ENCODE measurements at regions not wholly inside any gene's neighbourhood (a gene's known extent, or its start where the extent isn't known, plus 50 kb on each side); places are given as distances from the start of the nearest gene placed in this dataset.

DNA sequence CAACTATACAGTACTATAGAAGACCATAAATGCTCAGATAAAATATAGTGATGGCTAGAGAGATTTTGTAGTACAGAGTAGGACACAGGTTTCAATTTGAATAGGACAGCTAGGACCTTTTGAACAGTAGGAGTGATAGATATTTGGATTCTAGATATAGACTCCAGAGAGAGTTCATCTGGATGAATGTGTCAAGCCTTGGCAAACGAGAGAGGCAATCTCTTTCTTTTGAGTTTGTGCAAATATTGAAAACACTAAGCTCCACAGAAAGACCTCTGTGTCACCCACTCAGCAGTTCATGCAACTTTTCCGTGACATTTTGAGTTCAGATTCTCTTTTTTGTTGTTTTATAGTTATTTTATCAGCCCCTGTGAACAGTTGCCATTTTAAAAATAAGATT is 834.3 kb upstream of the COBL start:
- H3K27ac ChIP-seq = no peak overlapping the region
- H3K9me3 ChIP-seq = no peaks in the 10 kb centered on the region
- no peaks in the 10 kb centered on the region for H3K27me3 ChIP-seq (replicated peaks; ENCODE audit: insufficient read depth)
- no peak for DNase-seq (ENCODE audit: low spot score)
- no peak for TF ChIP-seq POLR2A (IDR thresholded peaks at IDR 0.05)
- TF ChIP-seq, protein P1, sequence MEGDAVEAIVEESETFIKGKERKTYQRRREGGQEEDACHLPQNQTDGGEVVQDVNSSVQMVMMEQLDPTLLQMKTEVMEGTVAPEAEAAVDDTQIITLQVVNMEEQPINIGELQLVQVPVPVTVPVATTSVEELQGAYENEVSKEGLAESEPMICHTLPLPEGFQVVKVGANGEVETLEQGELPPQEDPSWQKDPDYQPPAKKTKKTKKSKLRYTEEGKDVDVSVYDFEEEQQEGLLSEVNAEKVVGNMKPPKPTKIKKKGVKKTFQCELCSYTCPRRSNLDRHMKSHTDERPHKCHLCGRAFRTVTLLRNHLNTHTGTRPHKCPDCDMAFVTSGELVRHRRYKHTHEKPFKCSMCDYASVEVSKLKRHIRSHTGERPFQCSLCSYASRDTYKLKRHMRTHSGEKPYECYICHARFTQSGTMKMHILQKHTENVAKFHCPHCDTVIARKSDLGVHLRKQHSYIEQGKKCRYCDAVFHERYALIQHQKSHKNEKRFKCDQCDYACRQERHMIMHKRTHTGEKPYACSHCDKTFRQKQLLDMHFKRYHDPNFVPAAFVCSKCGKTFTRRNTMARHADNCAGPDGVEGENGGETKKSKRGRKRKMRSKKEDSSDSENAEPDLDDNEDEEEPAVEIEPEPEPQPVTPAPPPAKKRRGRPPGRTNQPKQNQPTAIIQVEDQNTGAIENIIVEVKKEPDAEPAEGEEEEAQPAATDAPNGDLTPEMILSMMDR (IDR thresholded peaks at IDR 0.05) = no peak
- TF ChIP-seq POLR2AphosphoS5 (IDR thresholded peaks at IDR 0.05) = no peak
- no peak overlapping the region for H3K4me3 ChIP-seq
- H3K4me1 ChIP-seq (replicated peaks) = no peaks in the 10 kb centered on the region
- H3K36me3 ChIP-seq = no peaks in the 10 kb centered on the region
- intact Hi-C loops (cut with DNase I) = no loop called here
- WGBS = 52% methylated on average over 2 of the region's 2 CpGs

DNA sequence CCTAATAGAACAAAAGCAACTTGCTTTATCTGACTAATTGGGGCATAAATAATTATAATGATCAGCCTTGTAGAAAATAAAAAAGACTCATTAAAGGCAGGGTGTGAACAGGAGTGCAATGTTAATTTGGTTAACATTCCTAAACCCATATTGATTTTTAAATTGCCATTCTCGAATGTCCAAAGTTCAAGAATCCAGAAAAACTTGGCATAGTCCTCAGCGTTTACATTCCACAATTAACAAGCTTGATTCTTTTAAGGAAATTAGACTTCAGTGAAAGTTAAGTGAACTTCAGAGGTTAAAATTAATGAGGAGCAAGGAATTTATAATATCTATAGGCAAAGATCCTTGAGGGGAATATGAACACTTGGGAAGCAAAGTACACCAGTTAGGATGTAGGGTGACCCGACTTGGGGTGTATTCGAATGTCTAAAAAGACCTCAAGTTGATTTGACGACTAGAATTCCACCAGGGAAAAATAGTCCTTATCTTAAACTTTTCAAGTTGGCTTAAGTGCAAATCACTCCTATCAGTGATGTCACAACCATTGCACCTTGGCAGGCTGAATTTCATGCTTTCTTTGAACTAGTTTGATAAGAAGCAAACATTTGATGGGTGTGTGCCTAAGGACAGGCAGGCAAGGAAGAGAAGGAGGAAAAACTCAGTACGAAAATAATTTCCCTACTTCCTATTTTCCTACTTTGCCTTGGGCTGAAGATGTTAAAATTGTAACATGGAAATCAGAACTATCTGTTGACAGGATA is 830.4 kb upstream of the COBL start:
- TF ChIP-seq POLR2AphosphoS5 (IDR thresholded peaks at IDR 0.05) (no peak), POLR2A (IDR thresholded peaks at IDR 0.05) (no peak)
- TF ChIP-seq, protein P1 (IDR thresholded peaks at IDR 0.05) = no peak
- WGBS = 65% methylated on average over 6 of the region's 6 CpGs
- no peaks in the 10 kb centered on the region for H3K9me3 ChIP-seq
- no peaks in the 10 kb centered on the region for H3K4me1 ChIP-seq (replicated peaks)
- no peak overlapping the region for H3K27ac ChIP-seq
- H3K36me3 ChIP-seq = no peaks in the 10 kb centered on the region
- intact Hi-C loops (cut with DNase I) = no loop called here
- H3K27me3 ChIP-seq (replicated peaks; ENCODE audit: insufficient read depth) = no peaks in the 10 kb centered on the region
- DNase-seq (ENCODE audit: low spot score) = no peak
- H3K4me3 ChIP-seq = no peak overlapping the region

DNA sequence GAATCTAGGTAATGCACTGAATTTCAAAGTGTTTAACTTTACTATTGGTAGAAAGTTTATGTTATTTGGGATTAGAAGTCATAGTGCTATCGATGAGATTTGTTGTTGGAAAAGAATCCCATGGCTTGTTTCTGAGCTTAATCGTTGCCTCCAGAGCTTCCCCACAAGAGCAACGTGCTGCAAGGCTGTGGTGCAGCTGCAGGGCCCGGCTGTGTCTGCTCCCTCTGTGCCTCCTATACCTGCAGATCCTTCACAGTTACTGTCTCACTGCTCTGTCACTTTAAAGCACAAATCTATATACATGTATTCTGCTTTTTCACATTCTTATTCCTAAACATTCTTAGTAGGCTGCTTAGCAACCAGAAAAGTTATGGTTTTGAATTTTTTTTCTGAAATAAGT is 826.6 kb upstream of the COBL start:
- intact Hi-C loops (cut with DNase I) = no loop called here
- no peaks in the 10 kb centered on the region for H3K36me3 ChIP-seq
- H3K4me3 ChIP-seq = no peak overlapping the region
- TF ChIP-seq POLR2AphosphoS5 (IDR thresholded peaks at IDR 0.05) (no peak), POLR2A (IDR thresholded peaks at IDR 0.05) (no peak)
- TF ChIP-seq, protein P1 (IDR thresholded peaks at IDR 0.05) = no peak
- WGBS = 72% methylated on average over 4 of the region's 4 CpGs
- no peak overlapping the region for H3K27ac ChIP-seq
- H3K9me3 ChIP-seq = no peaks in the 10 kb centered on the region
- no peaks in the 10 kb centered on the region for H3K27me3 ChIP-seq (replicated peaks; ENCODE audit: insufficient read depth)
- no peaks in the 10 kb centered on the region for H3K4me1 ChIP-seq (replicated peaks)
- no peak for DNase-seq (ENCODE audit: low spot score)

DNA sequence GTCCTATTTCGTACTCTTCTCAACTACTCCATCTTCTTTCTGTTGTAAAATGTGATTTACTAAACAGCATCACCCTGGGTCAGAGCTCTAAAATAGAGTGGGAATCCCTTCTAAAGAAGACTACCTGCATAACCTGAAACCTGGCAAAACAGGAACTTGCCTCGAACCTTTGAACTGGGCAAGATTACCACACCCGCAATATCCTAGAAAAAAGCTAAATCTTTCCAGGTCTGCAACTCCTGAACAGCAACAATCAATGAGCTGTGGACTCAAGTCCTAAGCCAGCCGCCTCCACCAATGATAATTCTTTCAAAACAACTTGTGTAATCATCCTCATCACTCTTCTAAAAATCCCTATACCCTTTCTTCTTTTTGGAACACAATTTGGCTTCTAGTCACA is 824.2 kb upstream of the COBL start:
- H3K4me3 ChIP-seq = no peak overlapping the region
- TF ChIP-seq, protein P1 (IDR thresholded peaks at IDR 0.05) = no peak
- no peak for TF ChIP-seq POLR2AphosphoS5 (IDR thresholded peaks at IDR 0.05)
- TF ChIP-seq POLR2A (IDR thresholded peaks at IDR 0.05) = no peak
- intact Hi-C loops (cut with DNase I) = no loop called here
- H3K27me3 ChIP-seq (replicated peaks; ENCODE audit: insufficient read depth) = no peaks in the 10 kb centered on the region
- H3K4me1 ChIP-seq (replicated peaks) = no peaks in the 10 kb centered on the region
- no peaks in the 10 kb centered on the region for H3K36me3 ChIP-seq
- no peak overlapping the region for H3K27ac ChIP-seq
- H3K9me3 ChIP-seq = no peaks in the 10 kb centered on the region
- DNase-seq (ENCODE audit: low spot score) = no peak
- WGBS = 93% methylated on average over 4 of the region's 4 CpGs

DNA sequence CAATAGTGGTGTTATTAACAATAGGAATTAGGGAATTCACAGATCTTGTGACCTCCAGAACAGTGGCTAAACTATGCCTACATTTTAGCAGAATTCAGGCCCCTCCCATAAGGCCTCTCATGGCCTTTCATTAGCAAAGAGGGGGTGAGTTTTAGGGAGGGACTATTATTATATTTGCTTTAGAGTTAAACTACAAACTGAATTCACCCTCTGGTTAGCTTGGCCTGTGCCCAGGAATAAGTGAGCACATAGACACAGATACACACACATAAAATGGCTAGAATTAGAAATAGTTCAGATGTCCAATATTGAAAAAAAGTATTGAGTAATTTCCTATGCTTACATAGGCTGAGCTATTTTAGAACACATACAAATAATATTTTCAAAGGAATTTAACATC is 818.8 kb upstream of the COBL start:
- no peak for DNase-seq (ENCODE audit: low spot score)

More for the DNA sequence above, 818.8 kb upstream of the COBL start:
- Histone ChIP-seq H3K36me3 (no peaks in the 10 kb centered on the region), H3K27me3 (replicated peaks; ENCODE audit: insufficient read depth) (no peaks in the 10 kb centered on the region), H3K4me1 (replicated peaks) (no peaks in the 10 kb centered on the region), H3K4me3 (no peak overlapping the region), H3K9me3 (no peaks in the 10 kb centered on the region), H3K27ac (no peak overlapping the region)
- TF ChIP-seq POLR2A (IDR thresholded peaks at IDR 0.05) (no peak), POLR2AphosphoS5 (IDR thresholded peaks at IDR 0.05) (no peak)
- TF ChIP-seq, protein P1 (IDR thresholded peaks at IDR 0.05) = no peak
- intact Hi-C loops (cut with DNase I) = no loop called here
